SK-N-SH (cell line): ENCODE measurements at regions not wholly inside any gene's neighbourhood (a gene's known extent, or its start where the extent isn't known, plus 50 kb on each side); places are given as distances from the start of the nearest gene placed in this dataset.

Experiments
- GABPA ChIP-seq: IDR thresholded peaks from 2 replicates; pipeline ENCODE4 v1.4.0; 2012; ENCODE audit warnings: low read depth, mild to moderate bottlenecking
- TCF12 ChIP-seq: IDR thresholded peaks from 2 replicates; pipeline ENCODE4 v1.4.0; 2012
- TF ChIP-seq, protein P1 (sequence below): fragments of 200-600 bp; sonication (generic); IDR thresholded peaks from 2 replicates; pipeline ENCODE4 v1.6.1; 2017; ENCODE audit warnings: antibody characterized with exemption, mild to moderate bottlenecking, moderate library complexity

DNA sequence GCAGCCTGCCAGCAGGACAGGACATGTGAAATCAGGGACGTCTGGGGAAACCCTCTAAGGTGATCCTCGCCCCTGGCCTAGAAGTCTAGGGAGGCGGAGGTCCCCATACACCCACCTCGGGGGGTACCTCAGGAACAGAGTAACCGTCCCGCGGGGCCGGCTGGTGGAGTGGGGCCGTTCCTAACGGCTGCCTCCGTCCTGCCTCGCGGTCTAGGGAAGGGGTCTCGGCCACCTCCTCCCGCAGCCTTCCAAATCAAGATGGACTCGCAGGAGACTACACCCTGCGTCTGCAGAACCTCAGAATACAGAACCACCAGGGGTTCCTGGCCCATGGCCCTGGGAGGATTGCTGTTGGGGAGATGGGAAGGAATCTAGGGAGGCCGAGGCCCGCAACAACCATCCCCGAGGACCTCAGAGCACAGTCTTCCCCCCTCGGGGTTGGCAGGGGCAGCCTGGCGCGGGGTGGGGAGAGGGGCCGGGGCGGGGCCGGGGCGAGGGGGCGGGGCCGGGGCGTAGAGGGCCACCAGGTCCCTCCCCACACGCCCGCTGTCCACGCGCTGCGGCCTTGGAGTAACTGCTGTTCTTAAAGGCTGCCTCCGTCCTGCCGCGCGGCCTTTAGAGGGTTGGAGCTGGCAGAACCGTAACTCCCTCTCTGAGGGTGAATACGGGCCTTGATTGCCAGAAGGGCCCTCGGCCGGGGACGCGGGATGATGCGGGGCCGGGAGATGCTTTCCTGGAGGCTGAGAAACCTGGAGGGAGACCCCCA, 89.0 kb upstream of the MLN start:
- TF ChIP-seq, protein P1, sequence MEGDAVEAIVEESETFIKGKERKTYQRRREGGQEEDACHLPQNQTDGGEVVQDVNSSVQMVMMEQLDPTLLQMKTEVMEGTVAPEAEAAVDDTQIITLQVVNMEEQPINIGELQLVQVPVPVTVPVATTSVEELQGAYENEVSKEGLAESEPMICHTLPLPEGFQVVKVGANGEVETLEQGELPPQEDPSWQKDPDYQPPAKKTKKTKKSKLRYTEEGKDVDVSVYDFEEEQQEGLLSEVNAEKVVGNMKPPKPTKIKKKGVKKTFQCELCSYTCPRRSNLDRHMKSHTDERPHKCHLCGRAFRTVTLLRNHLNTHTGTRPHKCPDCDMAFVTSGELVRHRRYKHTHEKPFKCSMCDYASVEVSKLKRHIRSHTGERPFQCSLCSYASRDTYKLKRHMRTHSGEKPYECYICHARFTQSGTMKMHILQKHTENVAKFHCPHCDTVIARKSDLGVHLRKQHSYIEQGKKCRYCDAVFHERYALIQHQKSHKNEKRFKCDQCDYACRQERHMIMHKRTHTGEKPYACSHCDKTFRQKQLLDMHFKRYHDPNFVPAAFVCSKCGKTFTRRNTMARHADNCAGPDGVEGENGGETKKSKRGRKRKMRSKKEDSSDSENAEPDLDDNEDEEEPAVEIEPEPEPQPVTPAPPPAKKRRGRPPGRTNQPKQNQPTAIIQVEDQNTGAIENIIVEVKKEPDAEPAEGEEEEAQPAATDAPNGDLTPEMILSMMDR = no peak
- TF ChIP-seq TCF12 (no peak), GABPA (no peak)
